ENCODE measurements at regions not wholly inside any gene's neighbourhood (a gene's known extent, or its start where the extent isn't known, plus 50 kb on each side); places are given as distances from the start of the nearest gene placed in this dataset.
"Not testable (repeated sequence)": the region's sequence is repeated elsewhere in the genome, so short reads cannot be mapped to it uniquely, and the experiment has no call there.

- DNase-seq (ENCODE audit: low spot score), result no peak
Observed at GRCh38 chr12:33514893-33515292, 75.3 kb upstream of the SYT10 start.

GRCh38 chr12:33519566-33519965 lies 79.9 kb upstream of the SYT10 start:
- no peak for DNase-seq (ENCODE audit: low spot score)

DNA sequence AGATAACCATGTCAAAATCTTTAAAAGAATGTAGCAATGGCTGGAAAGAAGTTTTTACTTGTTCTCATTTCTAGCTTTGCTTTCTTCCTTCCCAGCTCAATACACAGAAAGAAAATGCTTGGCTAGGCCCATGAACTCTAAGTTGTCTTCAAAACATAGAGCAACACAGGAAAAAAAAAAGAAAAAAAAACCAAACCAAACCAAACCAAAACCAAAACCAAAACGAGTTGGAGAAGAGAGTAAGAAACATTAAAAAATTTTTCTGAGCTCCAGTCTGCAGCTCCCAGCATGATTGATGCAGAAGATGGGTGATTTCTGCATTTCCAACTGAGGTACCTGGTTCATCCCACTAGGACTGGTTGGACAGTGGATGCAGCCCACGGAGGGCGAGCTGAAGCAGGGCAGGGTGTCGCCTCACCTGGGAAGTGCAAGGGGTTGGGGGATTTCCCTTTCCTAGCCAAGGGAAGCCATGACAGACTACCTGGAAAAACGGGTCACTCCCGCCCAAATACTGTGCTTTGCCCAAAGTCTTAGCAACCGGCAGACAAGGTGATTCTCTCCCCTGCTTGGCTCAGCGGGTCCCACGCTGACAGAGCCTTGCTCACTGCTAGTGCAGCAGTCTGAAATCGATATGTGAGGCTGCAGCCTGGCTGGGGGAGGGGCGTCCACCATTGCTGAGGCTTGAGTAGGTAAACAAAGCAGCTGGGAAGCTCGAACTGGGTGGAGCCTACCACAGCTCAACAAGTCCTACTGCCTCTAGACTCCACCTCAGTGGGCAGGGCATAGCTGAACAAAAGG lies 81.1 kb upstream of the SYT10 start:
- DNase-seq (ENCODE audit: low spot score), result not testable (repeated sequence)

- DNase-seq (ENCODE audit: low spot score), result no peak
Observed at GRCh38 chr12:33529031-33529430, 89.4 kb upstream of the SYT10 start.

GRCh38 chr12:33529810-33530209 lies 90.2 kb upstream of the SYT10 start:
- no peak for DNase-seq (ENCODE audit: low spot score)

DNA sequence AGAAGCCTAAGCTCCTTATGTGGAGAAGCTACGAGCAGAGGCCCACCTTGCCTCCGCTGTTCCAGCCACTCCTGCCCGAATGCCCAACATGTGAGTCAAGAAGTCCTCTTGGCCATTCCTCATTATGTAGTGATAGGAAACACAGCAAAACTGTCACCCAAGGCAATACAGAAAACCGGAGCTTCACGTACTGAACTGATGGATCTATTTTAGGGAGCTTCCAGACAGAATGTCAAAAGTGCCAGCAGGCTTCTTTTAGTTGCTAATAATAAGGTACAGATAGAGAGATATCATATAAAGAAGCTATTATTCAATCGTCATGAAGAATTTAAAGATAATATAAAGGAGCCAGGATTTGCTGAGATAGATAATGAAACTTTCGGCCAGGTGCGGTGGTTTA lies 91.6 kb upstream of the SYT10 start:
- DNase-seq (ENCODE audit: low spot score), result no peak

DNA sequence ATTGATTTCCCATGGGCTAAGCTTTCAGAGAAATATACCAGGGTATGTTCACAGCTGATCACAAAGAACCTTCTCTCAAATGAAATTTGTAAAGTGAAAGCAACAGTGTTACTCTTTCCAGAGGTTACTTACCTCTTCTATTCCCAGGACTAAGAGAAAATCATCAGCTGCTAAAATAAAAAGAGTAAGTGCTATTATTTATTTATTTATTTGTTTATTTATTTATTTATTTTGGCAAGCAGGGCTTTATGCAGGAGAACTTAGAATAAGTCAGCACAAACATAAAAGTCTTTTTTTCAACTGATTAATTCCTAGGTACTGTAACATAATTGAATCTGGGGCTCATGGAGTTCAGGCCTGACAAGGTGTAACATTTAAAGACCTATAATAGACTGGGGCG lies 93.9 kb upstream of the SYT10 start:
- DNase-seq (ENCODE audit: low spot score), result no peak

- DNase-seq (ENCODE audit: low spot score), result no peak
Observed at GRCh38 chr12:33536431-33536830, 96.8 kb upstream of the SYT10 start.

DNA sequence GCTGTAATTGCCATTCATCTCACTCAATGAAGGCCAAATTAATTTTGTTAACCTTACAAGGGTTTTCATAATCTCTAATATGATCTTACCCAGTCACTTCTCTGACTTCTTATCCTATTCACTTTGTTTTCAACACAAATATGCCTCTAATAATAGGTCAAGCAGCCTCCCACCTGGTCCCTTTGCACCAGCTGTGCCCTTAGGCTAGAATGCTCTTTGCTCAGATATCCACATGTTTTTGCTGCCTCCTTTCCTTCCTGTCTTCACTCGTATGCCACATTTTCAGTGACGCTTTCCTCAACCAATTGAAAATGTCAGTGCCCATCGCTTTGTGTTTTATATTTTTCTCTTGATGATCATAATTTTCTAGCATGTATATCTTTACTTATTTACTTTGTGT lies 106.4 kb upstream of the SYT10 start:
- no peak for DNase-seq (ENCODE audit: low spot score)

- DNase-seq (ENCODE audit: low spot score), result no peak
Observed at GRCh38 chr12:33547084-33547483, 107.5 kb upstream of the SYT10 start.

DNA sequence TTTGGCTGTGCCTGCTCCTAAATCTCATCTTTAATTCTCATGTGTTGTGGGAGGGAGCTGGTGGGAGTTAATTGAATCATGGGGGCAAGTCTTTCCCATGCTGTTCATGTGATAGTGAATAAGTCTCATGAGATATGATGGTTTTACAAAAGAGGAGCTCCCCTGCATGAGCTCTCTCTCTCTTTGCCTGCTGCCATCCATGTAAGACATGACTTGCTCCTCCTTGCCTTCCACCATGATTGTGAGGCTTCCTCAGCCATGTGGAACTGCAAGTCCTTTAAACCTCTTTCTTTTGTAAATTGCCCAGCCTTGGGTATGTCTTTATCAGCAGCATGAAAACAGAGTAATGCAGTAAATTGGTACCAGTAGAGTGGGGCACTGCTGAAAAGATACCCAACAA lies 110.6 kb upstream of the SYT10 start:
- DNase-seq (ENCODE audit: low spot score), result not testable (repeated sequence)

DNA sequence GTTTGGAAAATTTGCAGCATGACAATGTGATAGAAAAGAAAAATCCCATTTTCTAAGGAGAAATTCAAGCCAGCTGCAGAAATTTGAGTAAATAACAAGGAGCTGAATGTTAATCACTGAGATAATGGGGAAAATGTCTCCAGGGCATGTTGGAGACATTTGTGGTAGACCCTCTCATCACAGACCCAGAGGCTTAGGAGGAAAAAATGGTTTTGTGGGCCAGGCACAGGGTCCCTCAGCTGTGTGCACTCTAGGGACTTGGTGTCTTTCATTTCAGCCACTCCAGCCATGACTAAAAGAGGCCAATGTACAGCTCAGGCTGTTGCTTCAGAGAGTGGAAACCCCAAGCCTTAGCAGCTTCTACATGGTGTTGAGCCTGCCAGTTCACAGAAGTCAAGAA lies 111.4 kb upstream of the SYT10 start:
- DNase-seq (ENCODE audit: low spot score), result no peak

DNA sequence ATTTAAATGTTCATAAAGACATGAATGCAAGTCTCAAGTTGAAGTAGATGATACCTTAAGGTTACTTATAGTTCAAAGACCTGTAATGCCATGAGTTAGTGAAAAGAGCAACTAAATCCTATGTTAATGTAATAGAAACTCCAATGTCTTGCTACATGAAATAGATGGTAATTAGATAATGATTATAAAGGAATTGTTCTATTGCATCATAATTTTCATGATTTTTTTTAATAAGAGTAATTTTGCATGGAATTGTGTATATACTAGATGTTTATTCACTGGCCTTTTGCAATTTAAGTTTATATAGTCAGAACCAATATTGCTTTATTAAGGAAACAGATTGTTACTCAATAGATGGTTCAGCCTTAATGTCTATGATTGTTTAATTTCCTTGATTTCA lies 115.5 kb upstream of the SYT10 start:
- no peak for DNase-seq (ENCODE audit: low spot score)

DNA sequence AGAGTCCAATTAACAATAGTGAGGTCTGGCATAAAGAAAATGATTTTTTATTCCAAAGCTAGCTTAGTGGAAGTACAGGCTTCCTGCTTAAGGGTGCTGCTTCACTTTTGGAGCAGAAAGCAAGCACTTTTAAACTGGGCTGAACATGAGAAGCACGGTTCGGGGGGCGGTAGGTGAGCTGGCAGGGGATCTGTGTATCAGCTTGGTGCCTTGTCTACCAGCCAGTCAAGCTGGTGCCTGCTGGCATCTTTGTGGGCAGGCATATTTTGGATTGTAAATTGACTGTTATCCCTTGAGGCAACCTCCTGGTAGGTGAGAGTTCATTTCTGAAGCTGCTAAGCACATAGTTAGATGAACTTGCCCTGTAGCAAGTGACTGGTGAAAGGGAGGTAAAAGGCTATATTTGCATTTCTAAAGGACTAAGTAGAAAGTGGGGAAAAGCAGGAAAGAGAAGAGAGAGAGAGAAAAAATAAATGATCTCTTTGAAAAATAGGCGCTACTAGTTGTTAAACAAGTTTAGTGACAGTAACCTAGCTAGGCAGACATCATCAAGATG lies 121.1 kb upstream of the SYT10 start:
- no peak for DNase-seq (ENCODE audit: low spot score)

DNA sequence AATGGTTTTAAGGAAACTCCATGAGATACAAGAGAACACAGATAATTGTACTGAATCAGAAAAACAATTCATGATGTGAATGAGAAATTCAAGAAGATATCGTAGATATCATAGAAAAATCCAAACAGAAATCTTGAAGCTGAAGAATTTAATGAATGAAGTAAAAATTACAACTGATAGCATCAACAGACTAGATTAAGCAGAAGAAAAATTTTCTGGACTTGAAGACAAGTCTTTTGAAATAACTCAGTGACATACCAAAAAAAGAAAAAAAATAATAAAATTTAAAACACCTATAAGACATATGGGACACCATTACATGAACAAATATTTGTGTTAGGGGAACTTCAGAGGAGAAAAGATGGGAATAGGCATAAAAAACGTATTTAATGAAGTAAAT lies 122.8 kb upstream of the SYT10 start:
- DNase-seq (ENCODE audit: low spot score), result no peak

DNA sequence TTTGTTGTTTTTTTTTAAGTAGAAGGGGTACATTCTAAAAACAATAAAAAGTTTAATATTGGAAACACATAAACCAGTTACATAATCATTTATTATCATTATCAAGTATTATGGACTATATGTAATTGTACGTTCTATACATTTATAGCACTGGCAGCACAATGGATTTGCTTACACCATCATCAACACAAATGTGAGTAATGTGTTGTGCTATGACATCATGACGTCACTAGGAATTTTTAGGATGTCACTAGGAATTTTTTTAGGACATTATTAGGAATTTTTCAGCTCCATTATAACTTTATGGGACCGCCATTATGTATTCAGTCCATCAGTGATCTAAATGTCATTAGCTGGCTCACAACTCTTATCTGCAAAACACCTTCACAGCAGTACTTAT lies 126.8 kb upstream of the SYT10 start:
- DNase-seq (ENCODE audit: low spot score), result no peak

DNA sequence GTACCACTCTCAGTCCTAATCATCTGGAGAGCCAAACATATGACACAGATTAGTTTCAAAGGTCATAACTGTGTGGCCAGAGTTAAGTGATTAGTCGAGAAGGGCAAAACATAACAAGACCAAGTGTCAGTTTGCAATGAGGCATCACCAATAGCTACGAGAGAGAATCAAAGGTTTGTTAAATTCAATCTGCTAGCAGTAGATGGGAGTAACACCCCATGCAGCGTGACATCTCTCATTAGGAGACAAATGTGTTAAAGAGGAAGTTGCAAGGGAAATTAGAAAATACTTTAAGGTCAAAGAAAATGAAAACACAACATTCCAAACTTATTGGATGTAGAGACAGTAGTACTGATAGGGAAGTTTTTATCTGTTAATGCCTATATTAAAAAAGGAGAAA lies 135.7 kb upstream of the SYT10 start:
- DNase-seq (ENCODE audit: low spot score), result no peak

GRCh38 chr12:33581613-33582122 lies 142.0 kb upstream of the SYT10 start:
- DNase-seq (ENCODE audit: low spot score), result no peak

GRCh38 chr12:33586576-33586975 lies 147.0 kb upstream of the SYT10 start:
- DNase-seq (ENCODE audit: low spot score), result no peak

- peak; percentile 7 for DNase-seq (ENCODE audit: low spot score)
Observed at GRCh38 chr12:33587354-33587753, 147.7 kb upstream of the SYT10 start.

DNA sequence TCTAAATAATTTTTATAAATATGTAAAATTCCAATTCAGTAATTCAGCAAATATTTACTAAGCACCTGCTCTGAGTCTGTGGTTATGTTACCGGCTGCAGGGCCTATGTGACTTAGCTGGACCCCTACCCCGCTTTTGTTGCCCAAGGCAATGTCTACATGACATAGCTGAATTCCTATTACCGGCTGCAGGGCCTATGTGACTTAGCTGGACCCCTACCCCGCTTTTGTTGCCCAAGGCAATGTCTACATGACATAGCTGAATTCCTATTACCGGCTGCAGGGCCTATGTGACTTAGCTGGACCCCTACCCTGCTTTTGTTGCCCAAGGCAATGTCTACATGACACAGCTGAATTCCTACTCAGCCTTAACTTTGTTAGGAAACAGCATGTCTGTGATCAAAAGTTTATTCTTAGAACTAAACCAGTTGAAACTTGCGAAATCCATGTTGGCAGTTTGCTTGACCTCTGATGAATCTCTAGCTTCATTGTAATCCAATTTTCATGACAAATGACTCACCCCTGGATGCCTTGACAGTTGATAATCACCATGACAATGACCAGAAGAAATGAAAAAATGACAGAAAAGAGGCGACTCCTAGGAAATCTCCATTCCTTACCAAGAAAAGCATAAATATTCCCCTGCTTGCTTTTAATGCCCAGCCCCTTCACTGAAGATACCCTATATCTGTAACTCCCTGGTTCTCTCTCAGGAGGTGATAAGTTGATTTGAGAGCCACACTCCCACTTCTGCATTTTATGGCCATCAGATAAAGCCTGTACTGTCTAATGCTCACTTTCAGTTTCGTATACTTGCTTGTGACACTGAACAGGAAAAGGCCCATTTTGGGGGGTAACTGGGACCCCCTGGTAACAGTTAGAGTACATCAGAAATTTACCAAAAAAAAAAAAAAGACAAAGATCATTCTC lies 148.4 kb upstream of the SYT10 start:
- peak; percentile 9 for DNase-seq (ENCODE audit: low spot score)

DNA sequence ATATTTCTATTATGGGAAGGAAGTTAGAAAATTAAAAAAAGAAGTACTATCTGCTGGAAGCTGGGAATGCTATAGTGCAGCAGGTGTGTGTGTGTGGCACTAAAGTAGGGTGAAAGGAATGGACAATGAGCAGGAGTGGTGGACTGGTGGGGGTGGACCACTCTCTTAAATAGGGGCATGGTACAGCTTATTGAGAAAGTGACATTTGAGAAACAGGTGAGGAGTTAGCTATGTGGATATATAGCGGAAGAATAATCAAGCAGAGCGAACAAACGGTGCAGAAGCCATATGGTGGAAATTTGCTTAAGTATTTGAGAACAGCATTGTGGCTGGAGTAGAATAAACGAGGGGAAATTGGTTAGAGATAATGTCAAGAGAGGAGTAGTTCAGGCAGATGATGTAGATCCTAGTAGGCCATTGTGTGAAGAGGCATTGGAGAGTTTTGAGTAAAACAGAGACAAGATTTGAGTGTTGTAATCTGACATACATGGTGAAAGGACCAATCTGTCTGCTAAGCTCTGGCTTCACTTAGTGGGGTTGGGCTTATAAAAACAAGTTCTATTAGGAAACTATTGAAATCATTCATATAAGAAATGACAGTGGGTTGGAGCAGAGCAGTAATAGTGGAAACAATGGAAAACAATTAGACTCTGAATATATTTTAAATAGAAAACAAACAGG lies 149.2 kb upstream of the SYT10 start:
- DNase-seq (ENCODE audit: low spot score), result no peak

All from AG20443 (cell line).